Psoas muscle (tissue), 7 donors: ENCODE measurements at regions not wholly inside any gene's neighbourhood (a gene's known extent, or its start where the extent isn't known, plus 50 kb on each side); places are given as distances from the start of the nearest gene placed in this dataset.
"Not testable (repeated sequence)": the region's sequence is repeated elsewhere in the genome, so short reads cannot be mapped to it uniquely, and the experiment has no call there.

Experiments used
- ATAC-seq, 4 donors: fragments of 200-7000 bp; cut with Tn5 transposase; one replicate each; pipeline ENCODE4 v1.9.1; 2020; ENCODE audit warnings: moderate library complexity in 3 of 4, mild to moderate bottlenecking in 2 of 4
- DNase-seq, 2 donors: peaks; one replicate each; pipeline ENCODE4 v3.0.0-alpha.2; 2020
- H3K27ac ChIP-seq: fragments of 200-600 bp; one replicate; pipeline ENCODE4 v1.8.0; 2022
- H3K27me3 ChIP-seq, 3 donors: fragments of 200-600 bp in 1 of 3; one replicate each; pipeline versions ENCODE4 v1.6.1 to v1.8.0; 2013 to 2022; ENCODE audit warnings: low read length in 2 of 3, mild to moderate bottlenecking in 2 of 3, moderate library complexity in 1 of 3; ENCODE audit not compliant: insufficient read depth in 3 of 3
- H3K36me3 ChIP-seq, 2 donors: fragments of 200-600 bp in 1 of 2; one replicate each; pipeline versions ENCODE4 v1.6.1 to v1.8.0; 2013 to 2022; ENCODE audit warnings: low read depth in 1 of 2, mild to moderate bottlenecking in 1 of 2, moderate library complexity in 1 of 2; ENCODE audit not compliant: insufficient read depth in 1 of 2
- H3K4me1 ChIP-seq: fragments of 200-600 bp; one replicate; pipeline ENCODE4 v1.8.0; 2022
- H3K4me3 ChIP-seq: fragments of 200-600 bp; one replicate; pipeline ENCODE4 v1.8.0; 2022; ENCODE audit warnings: mild to moderate bottlenecking
- H3K9me3 ChIP-seq: fragments of 200-600 bp; one replicate; pipeline ENCODE4 v1.8.0; 2022
- WGBS, 3 donors: extraction: QIAGEN DNeasy Blood & Tissue Kit; methylation state at CpG; one replicate each; pipeline versions ENCODE4 v1.1.6 to v1.1.7; 2013; 5-methylcytosine and 5-hydroxymethylcytosine counted together
- intact Hi-C, 2 donors: fragments of 100-400 bp; cut with DNase I; formaldehyde crosslinking; loops; one replicate each; pipeline versions ENCODE4 v1.11.0 to v1.14.2; 2022
- TF ChIP-seq, protein P1 (sequence below): fragments of 200-600 bp; IDR thresholded peaks from one replicate; pipeline ENCODE4 v1.8.0; 2022; ENCODE audit warnings: antibody characterized with exemption
- donor health status: healthy with polysubstance abuse.
- donor health status: DM: no; HTN: no; CAD: no; lungs with moderate emphysema.
- donor health status: Bipolar disorder and iron deficiency.
- donor health status: healthy.
- donor health status: DM: yes; HTN: yes; CAD: no.
- donor health status: DM: no; HTN: no; CAD: no.
- donor health status: DM: yes; HTN: yes; CAD: no.

DNA sequence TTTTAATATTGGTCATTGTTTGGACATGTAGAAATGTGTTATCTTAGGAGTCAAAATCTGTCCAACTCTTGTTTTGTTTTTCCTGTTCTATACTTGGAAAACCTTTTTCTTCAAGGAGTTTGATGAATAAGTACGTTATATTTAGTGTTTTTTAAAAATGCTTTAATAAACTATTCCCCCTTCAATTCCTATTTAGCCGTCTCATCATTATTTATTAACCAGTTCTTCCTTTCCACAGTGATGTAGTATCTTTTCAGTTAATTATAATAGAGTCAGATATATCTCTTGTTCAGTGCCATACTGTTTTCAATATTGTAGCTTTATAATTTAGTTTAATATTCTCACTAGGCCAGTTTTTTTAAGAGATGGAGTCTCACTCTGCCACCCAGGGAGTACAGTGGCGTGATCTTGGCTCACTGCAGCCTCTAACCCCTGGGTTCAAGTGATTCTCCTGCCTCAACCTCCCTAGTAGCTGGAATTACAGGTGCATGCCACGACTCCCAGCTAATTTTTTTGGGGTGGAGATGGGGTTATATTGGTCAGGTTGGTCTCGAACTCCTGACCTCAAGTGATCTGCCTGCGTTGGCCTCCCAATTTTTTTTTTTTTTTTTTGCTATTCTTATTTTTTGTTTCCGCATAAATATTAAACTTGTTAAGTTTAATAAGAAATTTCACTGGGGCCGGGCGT, 72.9 kb downstream of the KPNA2 start:
- WGBS, 3 donors: 81 to 95% (median 87%) methylated on average over 9 of the region's 9 CpGs
- ATAC-seq: no peak
- Histone ChIP-seq H3K4me1 (peaks cover 8% of the 10 kb centered on the region), H3K27me3 (no peaks in the 10 kb centered on the region), H3K9me3 (peaks cover 2% of the 10 kb centered on the region), H3K4me3 (no peak overlapping the region), H3K36me3 (peaks cover 0 to 12% of the 10 kb centered on the region in 2 donors), H3K27ac (no peak overlapping the region)
- intact Hi-C loops: loop anchor here in 1 of 2 donors (10.0 kb wide), 1 partner anchor 744 kb away; the partner anchor contains the start of gene PSMD12
- TF ChIP-seq, protein P1, sequence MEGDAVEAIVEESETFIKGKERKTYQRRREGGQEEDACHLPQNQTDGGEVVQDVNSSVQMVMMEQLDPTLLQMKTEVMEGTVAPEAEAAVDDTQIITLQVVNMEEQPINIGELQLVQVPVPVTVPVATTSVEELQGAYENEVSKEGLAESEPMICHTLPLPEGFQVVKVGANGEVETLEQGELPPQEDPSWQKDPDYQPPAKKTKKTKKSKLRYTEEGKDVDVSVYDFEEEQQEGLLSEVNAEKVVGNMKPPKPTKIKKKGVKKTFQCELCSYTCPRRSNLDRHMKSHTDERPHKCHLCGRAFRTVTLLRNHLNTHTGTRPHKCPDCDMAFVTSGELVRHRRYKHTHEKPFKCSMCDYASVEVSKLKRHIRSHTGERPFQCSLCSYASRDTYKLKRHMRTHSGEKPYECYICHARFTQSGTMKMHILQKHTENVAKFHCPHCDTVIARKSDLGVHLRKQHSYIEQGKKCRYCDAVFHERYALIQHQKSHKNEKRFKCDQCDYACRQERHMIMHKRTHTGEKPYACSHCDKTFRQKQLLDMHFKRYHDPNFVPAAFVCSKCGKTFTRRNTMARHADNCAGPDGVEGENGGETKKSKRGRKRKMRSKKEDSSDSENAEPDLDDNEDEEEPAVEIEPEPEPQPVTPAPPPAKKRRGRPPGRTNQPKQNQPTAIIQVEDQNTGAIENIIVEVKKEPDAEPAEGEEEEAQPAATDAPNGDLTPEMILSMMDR: no peak
- DNase-seq: no peak

DNA sequence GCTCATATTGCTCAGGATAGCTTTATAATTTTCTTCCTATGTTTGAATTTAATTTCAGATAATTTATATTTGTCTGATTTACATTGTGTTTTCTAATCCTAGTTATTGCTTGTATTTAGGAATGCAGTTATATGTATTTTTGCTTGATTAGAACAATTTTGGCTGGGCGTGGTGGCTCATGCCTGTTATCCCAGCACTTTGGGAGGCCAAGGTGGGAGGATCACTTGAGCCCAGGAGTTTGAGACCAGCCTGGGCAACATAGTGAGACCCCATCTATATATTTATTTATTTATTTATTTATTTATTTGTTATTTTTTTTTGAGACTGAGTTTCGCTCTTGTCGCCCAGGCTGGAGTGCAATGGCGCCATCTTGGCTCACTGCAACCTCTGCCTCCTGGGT, 73.9 kb downstream of the KPNA2 start:
- intact Hi-C loops: loop anchor here in 1 of 2 donors (10.0 kb wide), 1 partner anchor 745 kb away; the partner anchor contains the start of gene PSMD12
- not testable (repeated sequence) for H3K4me3 ChIP-seq, ATAC-seq, DNase-seq, H3K27ac ChIP-seq, H3K9me3 ChIP-seq, H3K4me1 ChIP-seq, H3K27me3 ChIP-seq
- WGBS, 3 donors: 94 to 99% (median 98%) methylated on average over 4 of the region's 4 CpGs
- H3K36me3 ChIP-seq: peaks cover 0 to 17% of the 10 kb centered on the region in 2 donors

DNA sequence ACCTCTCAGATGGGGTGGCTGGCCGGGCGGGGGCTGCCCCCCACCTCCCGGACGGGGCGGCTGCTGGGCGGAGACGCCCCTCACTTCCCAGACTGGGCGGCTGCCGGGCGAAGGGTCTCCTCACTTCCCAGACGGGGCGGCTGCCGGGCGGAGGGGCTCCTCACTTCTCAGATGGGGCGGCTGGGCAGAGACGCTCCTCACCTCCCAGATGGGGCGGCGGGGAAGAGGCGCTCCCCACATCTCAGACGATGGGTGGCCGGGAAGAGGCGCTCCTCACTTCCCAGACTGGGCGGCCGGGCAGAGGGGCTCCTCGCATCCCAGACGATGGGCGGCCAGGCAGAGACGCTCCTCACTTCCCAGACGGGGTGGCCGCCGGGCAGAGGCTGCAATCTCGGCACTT, 80.7 kb downstream of the KPNA2 start:
- H3K36me3 ChIP-seq: peaks cover 3 to 56% of the 10 kb centered on the region in 2 donors
- intact Hi-C loops, H3K9me3 ChIP-seq, DNase-seq, H3K27ac ChIP-seq, H3K4me3 ChIP-seq, ATAC-seq, H3K4me1 ChIP-seq, H3K27me3 ChIP-seq: not testable (repeated sequence)
- WGBS, 3 donors: 97 to 99% (median 98%) methylated on average over 27 to 32 of the region's 32 CpGs

DNA sequence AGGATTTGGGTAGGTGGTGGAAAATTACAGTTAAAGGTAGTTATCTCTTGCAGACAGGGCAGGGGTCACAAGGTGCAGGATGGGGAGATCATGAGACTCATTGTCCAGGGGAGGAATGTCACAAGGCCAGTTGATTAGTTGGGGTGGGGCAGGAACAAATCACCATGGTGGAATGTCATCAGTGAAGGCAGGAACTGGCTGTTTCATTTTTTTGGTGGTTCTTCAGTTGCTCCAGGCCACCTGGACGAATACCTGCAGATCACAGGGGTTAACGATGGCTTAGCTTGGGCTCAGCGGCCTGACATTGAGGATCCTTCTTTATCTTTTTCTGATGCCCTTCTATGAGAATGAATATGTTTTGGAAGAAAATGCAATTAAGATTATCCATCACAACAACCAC, 87.1 kb downstream of the KPNA2 start:
- Histone ChIP-seq H3K36me3 (peaks cover 3 to 58% of the 10 kb centered on the region in 2 donors), H3K4me3 (no peak overlapping the region), H3K27me3 (no peaks in the 10 kb centered on the region), H3K4me1 (no peaks in the 10 kb centered on the region), H3K27ac (no peak overlapping the region), H3K9me3 (no peaks in the 10 kb centered on the region)
- 95 to 100% (median 96%) methylated on average over 3 of the region's 3 CpGs for whole genome bisulfite sequencing, 3 donors
- intact Hi-C loops: no loop called here
- DNase-seq (no peak), ATAC-seq (no peak)
- TF ChIP-seq, protein P1: no peak

DNA sequence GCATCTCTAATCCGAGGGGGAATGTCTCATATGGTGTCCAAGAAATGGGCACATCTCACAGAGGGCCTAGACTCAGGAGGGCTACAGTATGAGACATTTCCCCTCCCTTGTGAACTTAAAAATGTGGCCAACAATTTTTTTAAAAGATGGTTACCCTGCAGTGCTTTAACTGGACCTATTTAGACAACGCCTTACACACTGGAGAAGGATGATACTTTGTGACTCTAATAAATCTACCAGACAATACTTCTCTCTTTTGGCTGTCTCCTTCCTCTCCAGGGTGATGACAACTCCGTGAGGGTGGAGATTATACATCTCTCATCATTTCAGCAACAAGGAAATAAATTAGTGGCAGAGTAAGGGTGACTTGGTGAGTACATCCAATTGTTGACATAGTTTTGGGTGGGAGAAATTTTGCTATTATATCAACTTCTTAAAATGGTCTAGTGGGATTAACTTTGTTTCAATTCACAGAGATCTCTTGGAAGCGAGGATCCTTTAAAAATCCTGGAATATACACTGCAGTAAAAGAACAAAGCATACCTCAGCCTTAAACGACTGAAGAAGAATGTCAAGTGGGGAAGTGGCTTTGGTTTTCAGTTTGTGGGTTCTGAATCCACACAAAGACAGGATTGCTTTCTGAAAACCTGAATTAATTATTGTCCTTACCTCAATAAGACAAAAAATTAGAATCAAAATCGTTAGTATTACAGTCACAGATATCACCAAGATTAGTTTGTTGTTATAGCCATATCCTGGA, 89.8 kb downstream of the KPNA2 start:
- 62 to 72% (median 68%) methylated on average over 6 of the region's 6 CpGs for WGBS, 3 donors
- H3K36me3 ChIP-seq: peaks cover 0 to 44% of the 10 kb centered on the region in 2 donors

More for the DNA sequence above, 89.8 kb downstream of the KPNA2 start:
- TF ChIP-seq, protein P1: no peak
- DNase-seq (no peak), ATAC-seq (no peak)
- Histone ChIP-seq H3K9me3 (no peaks in the 10 kb centered on the region), H3K27ac (no peak overlapping the region), H3K27me3 (no peaks in the 10 kb centered on the region), H3K4me3 (no peak overlapping the region), H3K4me1 (peaks cover 4% of the 10 kb centered on the region)
- intact Hi-C loops: no loop called here
